Ovary (tissue), 3 donors: ENCODE measurements at regions not wholly inside any gene's neighbourhood (a gene's known extent, or its start where the extent isn't known, plus 50 kb on each side); places are given as distances from the start of the nearest gene placed in this dataset.

Experiments
- CTCF ChIP-seq, 3 donors: fragments of 450-650 bp in 2 of 3; fragments of 200-600 bp in 1 of 3; IDR thresholded peaks; one replicate each; pipeline versions ENCODE4 v1.5.1 to v1.8.0; 2016 to 2022; ENCODE audit warnings: antibody characterized with exemption in 3 of 3, mild to moderate bottlenecking in 1 of 3
- EP300 ChIP-seq: sonication (generic); formaldehyde crosslinking; IDR thresholded peaks from one replicate; pipeline ENCODE4 v1.6.1; 2017; ENCODE audit warnings: antibody characterized with exemption
- POLR2A ChIP-seq: fragments of 450-650 bp; IDR thresholded peaks from one replicate; pipeline ENCODE4 v1.6.1; 2017; ENCODE audit warnings: antibody characterized with exemption, mild to moderate bottlenecking, moderate library complexity
- donor health status: DM: no; HTN: no; CAD: no.

GRCh38 chr6:18976091-18976490 is 588.9 kb downstream of the RNF144B start:
- TF ChIP-seq CTCF (IDR thresholded peaks at IDR 0.05) = no peak
- no peak for TF ChIP-seq POLR2A
- TF ChIP-seq EP300 = no peak
